ENCODE measurements at regions not wholly inside any gene's neighbourhood (a gene's known extent, or its start where the extent isn't known, plus 50 kb on each side); places are given as distances from the start of the nearest gene placed in this dataset.

DNA sequence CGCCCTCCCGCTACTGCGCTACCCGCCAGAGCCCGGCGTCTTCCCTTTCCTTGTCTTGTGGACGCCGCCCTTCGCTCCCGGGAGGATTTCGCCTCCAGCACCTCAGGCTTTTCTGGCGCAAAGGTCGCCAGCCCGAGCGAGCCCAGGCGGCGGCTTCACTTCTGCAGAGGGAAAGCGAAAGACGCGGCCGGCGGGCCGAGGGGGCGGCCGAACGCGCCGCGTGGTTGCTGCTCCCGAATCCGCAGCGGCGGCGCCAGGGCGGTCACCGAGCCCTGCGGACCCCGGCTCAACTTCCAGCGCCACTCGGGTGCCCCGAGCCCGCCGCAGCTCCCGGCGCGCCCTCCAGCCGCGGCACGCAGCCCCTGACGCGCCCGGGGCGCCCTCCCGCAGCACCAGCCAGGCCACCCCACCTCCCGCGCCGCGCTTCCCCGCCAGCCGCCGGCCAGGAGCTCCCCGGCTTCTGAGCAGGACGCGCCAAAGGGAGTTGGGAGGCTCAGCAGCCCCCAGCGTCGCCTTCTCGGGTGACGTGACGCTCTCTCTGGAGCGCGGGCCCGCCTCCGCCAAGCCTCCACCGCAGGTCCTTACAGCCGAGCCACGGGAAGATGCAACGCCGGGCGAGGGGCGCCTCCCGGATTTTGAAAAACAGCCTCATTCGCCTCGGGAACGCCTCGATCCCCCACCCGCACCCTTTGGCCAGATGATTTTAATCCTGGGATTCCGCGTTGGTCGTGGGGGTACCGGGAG is 84.9 kb upstream of the EPB41L3 start:
- no peaks in the 10 kb centered on the region for H3K9me3 ChIP-seq (replicated peaks; ENCODE audit: insufficient read depth, low read length)
- H3K4me3 ChIP-seq (ENCODE audit: low read length) = peak overlapping the region; percentile 78
- no peaks in the 10 kb centered on the region for H3K79me2 ChIP-seq (ENCODE audit: low read length)
- no peak overlapping the region for H3K27ac ChIP-seq (ENCODE audit: low read length)
- peak overlapping the region; percentile 95 for H3K4me2 ChIP-seq (ENCODE audit: low read depth, low read length)
- no peaks in the 10 kb centered on the region for H4K20me1 ChIP-seq (ENCODE audit: insufficient read depth, low read length)
- TF ChIP-seq, protein P1, sequence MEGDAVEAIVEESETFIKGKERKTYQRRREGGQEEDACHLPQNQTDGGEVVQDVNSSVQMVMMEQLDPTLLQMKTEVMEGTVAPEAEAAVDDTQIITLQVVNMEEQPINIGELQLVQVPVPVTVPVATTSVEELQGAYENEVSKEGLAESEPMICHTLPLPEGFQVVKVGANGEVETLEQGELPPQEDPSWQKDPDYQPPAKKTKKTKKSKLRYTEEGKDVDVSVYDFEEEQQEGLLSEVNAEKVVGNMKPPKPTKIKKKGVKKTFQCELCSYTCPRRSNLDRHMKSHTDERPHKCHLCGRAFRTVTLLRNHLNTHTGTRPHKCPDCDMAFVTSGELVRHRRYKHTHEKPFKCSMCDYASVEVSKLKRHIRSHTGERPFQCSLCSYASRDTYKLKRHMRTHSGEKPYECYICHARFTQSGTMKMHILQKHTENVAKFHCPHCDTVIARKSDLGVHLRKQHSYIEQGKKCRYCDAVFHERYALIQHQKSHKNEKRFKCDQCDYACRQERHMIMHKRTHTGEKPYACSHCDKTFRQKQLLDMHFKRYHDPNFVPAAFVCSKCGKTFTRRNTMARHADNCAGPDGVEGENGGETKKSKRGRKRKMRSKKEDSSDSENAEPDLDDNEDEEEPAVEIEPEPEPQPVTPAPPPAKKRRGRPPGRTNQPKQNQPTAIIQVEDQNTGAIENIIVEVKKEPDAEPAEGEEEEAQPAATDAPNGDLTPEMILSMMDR (IDR thresholded peaks at IDR 0.05; ENCODE audit: low read length) = no peak
- TF ChIP-seq EZH2 (optimal IDR thresholded peaks at IDR 0.05; ENCODE audit: low read depth, low read length) = no peak
- TF ChIP-seq EZH2phosphoT487 (IDR thresholded peaks at IDR 0.05; ENCODE audit: low read length) = no peak
- H3K4me1 ChIP-seq (ENCODE audit: low read length) = no peaks in the 10 kb centered on the region
- no peaks in the 10 kb centered on the region for H3K27me3 ChIP-seq (replicated peaks; ENCODE audit: insufficient read depth, low read length)
- no peaks in the 10 kb centered on the region for H3F3A ChIP-seq (ENCODE audit: insufficient read depth, low read length)
- peak overlapping the region; percentile 91 for H2AFZ ChIP-seq (ENCODE audit: low read length)
- no peaks in the 10 kb centered on the region for H3K36me3 ChIP-seq (replicated peaks; ENCODE audit: insufficient read depth, low read length)
- H3K9ac ChIP-seq (ENCODE audit: low read length) = peak overlapping the region; percentile 49; the same call in 1 of the 2 replicates
- peak; percentile 29 for DNase-seq
- H3K9me2 ChIP-seq (replicated peaks; ENCODE audit: insufficient read depth, low read length) = no peaks in the 10 kb centered on the region

DNA sequence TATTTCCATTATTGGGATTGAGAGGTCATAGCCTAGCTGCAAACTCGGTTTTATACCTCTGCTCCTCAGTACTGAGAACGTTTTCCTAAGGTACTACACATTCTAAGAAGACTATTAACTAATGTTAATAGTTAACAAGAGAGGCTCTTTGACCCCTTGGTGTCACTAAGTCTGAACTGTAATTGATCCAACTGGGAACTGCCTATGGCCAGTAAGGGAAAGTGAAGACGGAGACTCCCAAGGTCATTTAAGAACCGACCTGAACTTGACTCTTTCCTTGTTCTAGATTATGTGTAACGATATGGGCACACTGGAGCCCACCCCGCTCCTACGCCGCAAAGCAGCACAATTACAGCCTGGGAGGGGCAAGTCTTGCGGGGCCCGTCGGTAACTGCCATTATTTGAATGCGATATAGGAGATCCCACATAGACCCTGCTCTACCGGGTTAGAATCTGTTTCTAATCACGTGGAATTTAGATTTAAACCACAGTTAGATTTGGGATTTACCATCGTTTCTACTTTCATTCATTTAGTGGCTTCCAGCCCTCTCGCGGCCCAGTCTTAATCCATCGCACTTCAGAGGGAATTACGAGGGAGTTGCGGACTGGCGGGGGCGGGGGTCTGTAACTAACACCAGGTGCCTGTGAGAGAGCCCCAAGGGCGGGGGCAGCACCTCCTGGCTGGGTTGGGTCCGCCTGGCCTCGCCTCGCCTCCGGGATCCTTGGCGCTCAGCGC is 84.1 kb upstream of the EPB41L3 start:
- no peaks in the 10 kb centered on the region for H3K9me2 ChIP-seq (replicated peaks; ENCODE audit: insufficient read depth, low read length)
- peak overlapping the region; percentile 49; the same call in 1 of the 2 replicates for H3K9ac ChIP-seq (ENCODE audit: low read length)
- H3K79me2 ChIP-seq (ENCODE audit: low read length) = no peaks in the 10 kb centered on the region
- H3F3A ChIP-seq (ENCODE audit: insufficient read depth, low read length) = no peaks in the 10 kb centered on the region
- H2AFZ ChIP-seq (ENCODE audit: low read length) = peak overlapping the region; percentile 91
- peak overlapping the region; percentile 95 for H3K4me2 ChIP-seq (ENCODE audit: low read depth, low read length)
- no peaks in the 10 kb centered on the region for H3K4me1 ChIP-seq (ENCODE audit: low read length)
- H3K27me3 ChIP-seq (replicated peaks; ENCODE audit: insufficient read depth, low read length) = no peaks in the 10 kb centered on the region
- peak overlapping the region; percentile 78 for H3K4me3 ChIP-seq (ENCODE audit: low read length)
- TF ChIP-seq EZH2phosphoT487 (IDR thresholded peaks at IDR 0.05; ENCODE audit: low read length) (no peak), EZH2 (optimal IDR thresholded peaks at IDR 0.05; ENCODE audit: low read depth, low read length) (no peak)
- TF ChIP-seq, protein P1 (IDR thresholded peaks at IDR 0.05; ENCODE audit: low read length) = no peak
- H4K20me1 ChIP-seq (ENCODE audit: insufficient read depth, low read length) = no peaks in the 10 kb centered on the region
- DNase-seq = no peak
- no peak overlapping the region for H3K27ac ChIP-seq (ENCODE audit: low read length)
- no peaks in the 10 kb centered on the region for H3K36me3 ChIP-seq (replicated peaks; ENCODE audit: insufficient read depth, low read length)
- H3K9me3 ChIP-seq (replicated peaks; ENCODE audit: insufficient read depth, low read length) = no peaks in the 10 kb centered on the region

DNA sequence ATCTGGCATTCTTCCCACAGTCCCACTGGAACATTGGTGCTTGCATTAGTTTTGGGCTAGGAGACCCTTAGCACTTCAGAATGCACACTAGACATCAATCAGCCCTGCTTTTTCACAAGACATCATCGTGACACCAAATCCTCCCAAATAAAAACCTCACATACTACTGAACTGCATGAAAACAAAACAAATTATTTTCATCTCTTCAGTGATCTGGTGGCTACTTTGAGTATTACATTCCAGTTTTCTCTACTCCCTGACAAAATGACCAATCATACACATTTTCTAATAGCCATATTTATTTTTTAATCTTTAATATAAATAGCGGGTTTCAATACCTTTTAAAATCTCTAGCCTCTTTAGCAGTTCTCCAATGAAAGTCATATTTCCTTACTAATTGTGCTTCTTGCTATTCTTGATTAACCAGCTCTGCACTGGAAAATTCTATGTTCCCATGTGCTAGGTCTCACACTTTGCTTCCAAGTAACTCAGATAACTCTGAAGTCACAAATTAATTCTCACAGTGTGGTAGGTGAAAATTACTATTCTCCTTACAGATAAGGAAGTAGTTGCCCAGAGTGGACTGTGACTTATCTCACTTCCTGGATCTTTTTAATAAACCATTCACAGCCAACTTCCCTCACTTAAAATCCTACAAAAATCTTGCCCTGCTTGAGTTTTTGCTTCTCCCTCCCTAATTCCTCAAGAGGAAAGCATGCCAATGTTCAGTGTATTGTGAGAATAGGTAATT is 82.5 kb upstream of the EPB41L3 start:
- DNase-seq = no peak
- H3K27me3 ChIP-seq (replicated peaks; ENCODE audit: insufficient read depth, low read length) = no peaks in the 10 kb centered on the region
- H3K9ac ChIP-seq (ENCODE audit: low read length) = no peak overlapping the region
- no peaks in the 10 kb centered on the region for H4K20me1 ChIP-seq (ENCODE audit: insufficient read depth, low read length)
- no peaks in the 10 kb centered on the region for H3K4me1 ChIP-seq (ENCODE audit: low read length)
- H3F3A ChIP-seq (ENCODE audit: insufficient read depth, low read length) = no peaks in the 10 kb centered on the region
- no peaks in the 10 kb centered on the region for H3K9me2 ChIP-seq (replicated peaks; ENCODE audit: insufficient read depth, low read length)
- TF ChIP-seq EZH2 (optimal IDR thresholded peaks at IDR 0.05; ENCODE audit: low read depth, low read length) = no peak
- no peak for TF ChIP-seq EZH2phosphoT487 (IDR thresholded peaks at IDR 0.05; ENCODE audit: low read length)
- TF ChIP-seq, protein P1 (IDR thresholded peaks at IDR 0.05; ENCODE audit: low read length) = 0 out of 2 replicates have a peak, but pooled peaks have one; percentile 11
- no peaks in the 10 kb centered on the region for H3K9me3 ChIP-seq (replicated peaks; ENCODE audit: insufficient read depth, low read length)
- no peak overlapping the region for H2AFZ ChIP-seq (ENCODE audit: low read length)
- H3K27ac ChIP-seq (ENCODE audit: low read length) = no peak overlapping the region
- H3K79me2 ChIP-seq (ENCODE audit: low read length) = no peaks in the 10 kb centered on the region
- H3K4me2 ChIP-seq (ENCODE audit: low read depth, low read length) = no peak overlapping the region
- H3K36me3 ChIP-seq (replicated peaks; ENCODE audit: insufficient read depth, low read length) = no peaks in the 10 kb centered on the region
- no peak overlapping the region for H3K4me3 ChIP-seq (ENCODE audit: low read length)
